ENCODE measurements at regions not wholly inside any gene's neighbourhood (a gene's known extent, or its start where the extent isn't known, plus 50 kb on each side); places are given as distances from the start of the nearest gene placed in this dataset.
"Not testable (repeated sequence)": the region's sequence is repeated elsewhere in the genome, so short reads cannot be mapped to it uniquely, and the experiment has no call there.

- DNase-seq = no peak
Observed at GRCh38 chr7:114364151-114364550, 50.5 kb upstream of the FOXP2 start.

GRCh38 chr7:114363292-114363691, 51.3 kb upstream of the FOXP2 start:
- no peak for DNase-seq

- DNase-seq = no peak
Observed at GRCh38 chr7:114358911-114359310, 55.7 kb upstream of the FOXP2 start.

GRCh38 chr7:114356133-114356532, 58.5 kb upstream of the FOXP2 start:
- DNase-seq = no peak

- DNase-seq = no peak
Observed at GRCh38 chr7:114354306-114354705, 60.3 kb upstream of the FOXP2 start.

- DNase-seq = no peak
Observed at GRCh38 chr7:114345494-114345893, 69.1 kb upstream of the FOXP2 start.

GRCh38 chr7:114343949-114344708, 70.5 kb upstream of the FOXP2 start:
- DNase-seq = no peak

GRCh38 chr7:114342431-114343179, 72.0 kb upstream of the FOXP2 start:
- DNase-seq = no peak

- DNase-seq = no peak
Observed at GRCh38 chr7:114341648-114342047, 73.0 kb upstream of the FOXP2 start.

GRCh38 chr7:114334989-114335388, 79.6 kb upstream of the FOXP2 start:
- DNase-seq = no peak

- not testable (repeated sequence) for DNase-seq
Observed at GRCh38 chr7:114329458-114329857, 85.2 kb upstream of the FOXP2 start.

- DNase-seq = no peak
Observed at GRCh38 chr7:114317450-114318098, 97.0 kb upstream of the FOXP2 start.

GRCh38 chr7:114312649-114313048, 102.0 kb upstream of the FOXP2 start:
- no peak for DNase-seq

- DNase-seq = no peak
Observed at GRCh38 chr7:114310345-114311110, 104.1 kb upstream of the FOXP2 start.

- no peak for DNase-seq
Observed at GRCh38 chr7:114309729-114310128, 104.9 kb upstream of the FOXP2 start.

- no peak for DNase-seq
Observed at GRCh38 chr7:114303301-114303700, 111.3 kb upstream of the FOXP2 start.

GRCh38 chr7:114302858-114303257, 111.8 kb upstream of the FOXP2 start:
- DNase-seq = no peak

GRCh38 chr7:114298011-114298410, 116.6 kb upstream of the FOXP2 start:
- no peak for DNase-seq

GRCh38 chr7:114297121-114297520, 117.5 kb upstream of the FOXP2 start:
- DNase-seq = no peak

- DNase-seq = no peak
Observed at GRCh38 chr7:114295522-114295921, 119.1 kb upstream of the FOXP2 start.

- no peak for DNase-seq
Observed at GRCh38 chr7:114294036-114294435, 120.6 kb upstream of the FOXP2 start.

- DNase-seq = no peak
Observed at GRCh38 chr7:114293289-114294012, 121.2 kb upstream of the FOXP2 start.
